Kidney epithelial cell (primary cell): ENCODE measurements at regions not wholly inside any gene's neighbourhood (a gene's known extent, or its start where the extent isn't known, plus 50 kb on each side); places are given as distances from the start of the nearest gene placed in this dataset.

Experiments used
- DNase-seq: peaks from one replicate; pipeline ENCODE4 v3.0.0-alpha.2; 2010; ENCODE audit warnings: low read depth
- H3K27me3 ChIP-seq: 2 replicates; pipeline ENCODE4 v1.6.0; 2011; ENCODE audit warnings: low read length; ENCODE audit not compliant: control insufficient read depth, insufficient read depth
- H3K36me3 ChIP-seq: 2 replicates; pipeline ENCODE4 v1.5.1; 2011; ENCODE audit warnings: low read length; ENCODE audit not compliant: control insufficient read depth, insufficient read depth
- H3K4me3 ChIP-seq: 2 replicates; pipeline ENCODE4 v1.5.1; 2011; ENCODE audit warnings: low read depth, mild to moderate bottlenecking, control low read depth, low read length
- TF ChIP-seq, protein P1 (sequence below): IDR thresholded peaks from 2 replicates; pipeline ENCODE4 v1.5.1; 2011; ENCODE audit warnings: mild to moderate bottlenecking, moderate library complexity, low read length, control low read depth, inconsistent platforms; ENCODE audit not compliant: insufficient read depth, poor library complexity, severe bottlenecking

DNA sequence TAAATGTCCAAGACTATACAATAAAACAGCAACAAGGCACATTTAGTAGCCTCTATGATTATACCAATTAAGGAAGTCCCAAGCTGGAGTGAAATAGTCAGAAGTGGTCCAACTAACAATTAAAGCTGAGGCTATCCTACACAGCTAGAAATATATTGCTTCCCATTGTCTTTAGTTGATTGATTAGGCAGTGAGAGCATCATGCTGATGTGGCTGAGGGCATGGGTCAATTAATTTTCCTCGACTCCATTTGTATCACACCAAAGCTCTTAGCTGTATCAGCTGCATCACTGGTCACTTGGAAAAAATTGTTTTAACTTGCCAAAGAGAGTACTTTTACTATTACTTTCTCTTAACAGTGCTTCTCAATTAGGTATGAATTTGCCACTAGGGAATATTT lies 328.7 kb upstream of the NT5E start:
- Histone ChIP-seq H3K36me3 (no peaks in the 10 kb centered on the region), H3K4me3 (no peak overlapping the region), H3K27me3 (peaks cover 2% of the 10 kb centered on the region)
- TF ChIP-seq, protein P1, sequence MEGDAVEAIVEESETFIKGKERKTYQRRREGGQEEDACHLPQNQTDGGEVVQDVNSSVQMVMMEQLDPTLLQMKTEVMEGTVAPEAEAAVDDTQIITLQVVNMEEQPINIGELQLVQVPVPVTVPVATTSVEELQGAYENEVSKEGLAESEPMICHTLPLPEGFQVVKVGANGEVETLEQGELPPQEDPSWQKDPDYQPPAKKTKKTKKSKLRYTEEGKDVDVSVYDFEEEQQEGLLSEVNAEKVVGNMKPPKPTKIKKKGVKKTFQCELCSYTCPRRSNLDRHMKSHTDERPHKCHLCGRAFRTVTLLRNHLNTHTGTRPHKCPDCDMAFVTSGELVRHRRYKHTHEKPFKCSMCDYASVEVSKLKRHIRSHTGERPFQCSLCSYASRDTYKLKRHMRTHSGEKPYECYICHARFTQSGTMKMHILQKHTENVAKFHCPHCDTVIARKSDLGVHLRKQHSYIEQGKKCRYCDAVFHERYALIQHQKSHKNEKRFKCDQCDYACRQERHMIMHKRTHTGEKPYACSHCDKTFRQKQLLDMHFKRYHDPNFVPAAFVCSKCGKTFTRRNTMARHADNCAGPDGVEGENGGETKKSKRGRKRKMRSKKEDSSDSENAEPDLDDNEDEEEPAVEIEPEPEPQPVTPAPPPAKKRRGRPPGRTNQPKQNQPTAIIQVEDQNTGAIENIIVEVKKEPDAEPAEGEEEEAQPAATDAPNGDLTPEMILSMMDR, result no peak
- no peak for DNase-seq

DNA sequence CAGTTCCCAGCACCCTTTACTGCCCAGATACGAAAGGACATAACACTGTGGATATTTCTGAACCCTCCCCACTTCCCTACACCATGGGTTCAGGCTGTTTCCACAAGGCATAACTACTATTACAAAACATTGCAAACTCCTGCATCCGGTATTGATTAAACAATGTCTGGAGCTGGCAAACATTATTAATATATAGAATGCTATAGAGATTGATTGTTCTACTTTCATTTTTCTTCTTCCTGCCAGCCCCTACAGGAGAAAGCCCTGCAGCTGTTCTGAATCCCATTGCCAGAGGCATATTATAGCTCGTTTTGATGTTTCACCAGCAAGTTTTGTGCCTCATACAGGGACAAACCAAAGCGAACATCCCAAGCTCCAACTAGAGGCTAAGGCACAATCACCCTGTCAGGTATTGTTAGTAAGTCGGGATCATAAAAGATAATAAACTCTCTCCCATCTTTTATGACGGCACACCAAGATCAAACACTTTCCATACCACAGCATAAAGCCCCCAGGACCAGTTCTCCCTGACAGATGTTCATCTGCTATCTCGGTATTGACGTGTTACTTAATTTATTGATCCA lies 331.1 kb upstream of the NT5E start:
- Histone ChIP-seq H3K27me3 (peaks cover 2% of the 10 kb centered on the region), H3K36me3 (no peaks in the 10 kb centered on the region), H3K4me3 (no peak overlapping the region)
- TF ChIP-seq, protein P1, result no peak
- no peak for DNase-seq

GRCh38 chr6:85118233-85118632 lies 331.6 kb upstream of the NT5E start:
- TF ChIP-seq, protein P1, result peak; percentile 20
- Histone ChIP-seq H3K27me3 (peaks cover under 1% of the 10 kb centered on the region), H3K36me3 (no peaks in the 10 kb centered on the region), H3K4me3 (no peak overlapping the region)
- DNase-seq, result no peak

DNA sequence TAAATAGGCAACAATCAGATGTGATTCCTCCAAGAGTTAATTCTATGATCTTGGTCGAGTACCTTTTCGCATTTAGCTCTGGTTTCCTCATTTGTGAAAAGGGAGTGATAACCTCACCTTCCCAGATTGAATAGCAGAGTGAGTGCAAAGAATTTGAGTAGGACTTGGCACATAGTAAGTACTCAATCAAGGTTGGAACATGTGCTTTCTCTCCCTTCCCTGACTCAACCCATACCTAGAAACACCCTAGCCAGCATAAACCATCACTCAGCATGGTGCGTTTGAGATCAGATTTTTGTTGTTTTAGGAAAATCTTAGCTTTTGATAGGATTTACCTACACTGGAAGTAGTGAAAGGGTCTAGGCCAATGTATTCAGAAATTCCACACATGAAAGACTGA lies 333.4 kb upstream of the NT5E start:
- DNase-seq, result no peak
- H3K27me3 ChIP-seq, result no peaks in the 10 kb centered on the region
- TF ChIP-seq, protein P1, result no peak
- H3K4me3 ChIP-seq, result no peak overlapping the region
- H3K36me3 ChIP-seq, result no peaks in the 10 kb centered on the region

DNA sequence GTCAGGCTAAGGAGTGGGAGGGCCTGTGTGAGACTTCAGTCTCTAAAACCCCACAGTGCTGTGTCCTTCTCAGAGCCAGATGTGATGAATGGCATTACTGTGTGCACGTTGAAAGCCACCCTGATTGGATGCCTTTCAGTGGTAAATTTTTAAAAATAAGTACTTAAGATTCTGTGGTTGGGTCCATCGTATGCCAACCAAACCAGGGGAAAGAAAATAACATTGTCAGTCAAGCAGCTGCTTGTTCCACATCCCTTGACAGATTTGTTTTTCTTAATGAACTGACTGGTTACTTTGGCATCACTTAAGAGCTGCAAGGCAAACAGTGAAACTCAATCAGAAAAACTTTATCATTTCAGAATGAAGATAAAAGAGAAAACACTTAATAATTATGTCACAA lies 334.0 kb upstream of the NT5E start:
- DNase-seq, result no peak
- TF ChIP-seq, protein P1, result no peak
- Histone ChIP-seq H3K4me3 (no peak overlapping the region), H3K36me3 (no peaks in the 10 kb centered on the region), H3K27me3 (no peaks in the 10 kb centered on the region)

- Histone ChIP-seq H3K27me3 (no peaks in the 10 kb centered on the region), H3K36me3 (no peaks in the 10 kb centered on the region), H3K4me3 (no peak overlapping the region)
- DNase-seq, result no peak
- TF ChIP-seq, protein P1, result no peak
These were observed 334.5 kb upstream of the NT5E start for GRCh38 chr6:85115376-85115775.
